ENCODE measurements at regions not wholly inside any gene's neighbourhood (a gene's known extent, or its start where the extent isn't known, plus 50 kb on each side); places are given as distances from the start of the nearest gene placed in this dataset.

DNA sequence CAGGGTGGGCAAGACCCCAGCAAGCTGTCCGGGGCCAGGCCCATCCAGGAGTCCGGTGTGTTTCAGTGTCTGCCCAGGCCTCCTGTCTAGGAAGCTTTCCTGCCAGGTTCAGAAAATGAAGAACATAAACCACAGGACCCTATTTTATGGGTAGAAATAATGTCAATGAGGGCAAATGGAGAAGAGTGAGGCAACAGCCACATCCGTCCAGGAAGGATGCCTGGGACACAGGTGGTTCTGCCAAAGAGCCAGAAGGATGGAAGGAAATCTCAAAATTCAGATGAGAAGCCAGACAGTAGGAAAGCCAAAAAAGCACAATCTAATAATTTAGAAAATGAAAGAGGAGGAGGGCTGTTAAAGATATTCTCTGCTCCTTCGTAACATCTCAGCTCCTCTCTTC, 262.3 kb downstream of the AUH start:
- no peak for DNase-seq (ENCODE audit: low read depth)

DNA sequence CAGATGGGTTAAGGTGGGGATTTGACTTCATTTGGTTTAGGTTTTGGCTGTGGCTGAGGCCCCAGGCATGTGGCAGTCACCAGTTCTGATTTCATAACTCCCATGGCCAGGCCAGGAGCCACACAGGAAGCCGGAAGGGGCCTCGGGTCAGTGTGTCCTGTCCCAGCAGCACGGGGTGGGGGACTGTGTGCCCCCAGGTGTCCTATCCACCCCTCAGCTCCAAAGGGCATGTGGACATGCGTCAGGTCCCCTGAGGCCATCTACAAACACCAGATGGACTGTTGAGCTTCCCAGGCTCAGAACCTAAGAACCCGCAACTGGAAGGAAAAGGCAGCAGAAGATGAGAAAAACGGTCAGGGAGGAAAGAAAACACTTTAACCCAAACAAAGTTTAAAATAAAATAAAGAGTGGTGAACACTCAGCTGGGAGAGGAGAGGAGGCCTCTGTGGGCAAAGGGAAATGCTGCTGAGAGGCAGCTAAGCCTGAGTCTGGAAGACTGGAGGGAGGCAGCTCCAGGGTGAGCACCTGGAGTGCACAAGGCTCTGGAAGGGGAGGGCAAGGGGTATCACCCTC, 260.8 kb downstream of the AUH start:
- no peak for DNase-seq (ENCODE audit: low read depth)

DNA sequence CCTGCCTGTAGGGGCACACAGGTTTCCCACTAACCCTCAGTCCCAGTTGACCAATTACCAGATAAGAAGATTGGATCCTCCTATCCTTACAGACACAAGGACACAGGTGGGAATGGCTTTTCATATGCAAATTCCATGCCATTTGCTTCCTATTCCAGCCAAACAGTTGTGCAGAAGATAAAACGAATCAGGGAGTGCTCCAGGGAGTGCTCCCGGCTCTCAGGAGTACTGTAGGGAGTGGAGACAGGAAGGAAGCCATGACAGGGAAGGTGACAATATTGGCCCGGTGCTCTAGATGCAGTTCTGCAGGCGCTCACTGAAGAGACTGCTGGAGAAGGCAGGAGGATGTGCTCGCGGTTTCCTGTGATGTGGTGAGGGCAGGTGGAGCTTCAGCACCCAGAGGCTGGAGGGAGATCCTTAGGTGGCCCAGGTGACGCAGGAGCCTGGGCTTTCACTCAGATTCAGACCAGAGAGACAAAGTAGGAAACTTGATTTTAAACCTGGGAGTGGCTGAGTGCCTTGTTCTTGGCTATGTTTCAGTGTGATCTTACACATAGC, 260.0 kb downstream of the AUH start:
- no peak for DNase-seq (ENCODE audit: low read depth)

DNA sequence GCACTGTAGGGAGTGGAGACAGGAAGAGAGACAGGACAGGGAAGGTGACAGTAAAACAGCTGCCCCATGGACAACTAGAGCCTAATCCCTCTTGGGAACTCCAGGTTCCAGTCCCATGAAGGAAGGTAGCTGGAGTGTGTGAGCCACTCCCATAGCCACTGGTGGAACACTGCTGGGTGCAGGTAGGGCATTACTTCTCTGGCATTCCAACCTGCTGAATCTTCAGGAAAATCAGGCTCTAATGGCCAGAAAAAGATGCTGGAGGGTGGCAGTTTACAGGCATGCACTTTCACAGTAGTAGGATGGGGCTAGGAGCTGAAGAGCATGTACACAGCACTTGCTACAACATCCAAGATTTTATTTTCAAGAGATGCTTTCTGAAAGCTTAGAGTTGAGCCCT, 259.4 kb downstream of the AUH start:
- no peak for DNase-seq (ENCODE audit: low read depth)

DNA sequence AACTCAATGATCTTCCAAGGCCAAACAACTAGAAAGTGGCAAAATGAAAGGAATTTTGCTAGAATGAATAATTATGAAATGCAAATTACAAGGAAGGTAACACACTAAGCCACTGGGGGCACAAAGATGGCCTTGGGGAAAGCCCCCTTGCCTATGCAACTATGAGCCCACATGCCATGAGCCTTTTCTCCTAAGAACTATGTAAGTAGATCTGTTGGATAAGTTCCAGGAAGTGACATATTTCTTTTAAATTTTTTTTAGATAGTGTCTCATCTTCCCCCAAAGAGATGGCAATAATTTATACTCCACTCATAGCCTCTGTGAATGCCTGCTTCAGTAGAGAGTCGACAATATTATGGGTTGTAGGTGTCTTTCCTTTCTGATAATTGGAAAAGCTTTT, 257.8 kb downstream of the AUH start:
- no peak for DNase-seq (ENCODE audit: low read depth)

DNA sequence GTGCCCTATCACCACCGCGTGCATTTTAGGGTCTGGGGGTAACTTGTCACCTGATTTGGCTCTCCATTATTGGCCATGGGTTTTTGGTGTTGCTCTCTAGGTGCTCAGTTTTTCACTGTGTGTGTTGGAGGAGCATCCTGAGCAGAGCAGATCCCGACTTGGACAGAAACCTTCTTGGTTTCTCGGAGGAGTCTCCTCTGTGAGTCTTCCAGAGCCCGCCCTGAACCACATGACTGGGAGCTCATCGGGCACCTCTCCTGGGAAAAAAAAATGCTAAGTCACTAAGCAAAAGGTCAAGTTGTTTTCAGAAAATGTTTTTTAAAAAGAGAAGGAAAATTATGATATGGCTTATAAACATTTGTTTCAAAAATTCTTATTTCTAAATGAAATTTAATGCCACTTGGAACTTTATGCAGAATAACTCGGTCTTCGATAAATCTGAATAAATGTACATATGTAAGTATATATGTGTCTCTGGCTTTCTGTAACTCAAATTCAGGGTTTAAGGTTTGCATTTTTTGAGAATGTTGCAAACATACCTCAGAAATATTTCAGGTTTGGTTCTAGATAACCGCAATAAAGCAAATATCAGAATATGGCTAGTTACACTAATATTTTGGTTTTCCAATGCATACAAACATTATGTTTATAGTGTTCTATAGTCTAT, 255.2 kb downstream of the AUH start:
- no peak for DNase-seq (ENCODE audit: low read depth)

DNA sequence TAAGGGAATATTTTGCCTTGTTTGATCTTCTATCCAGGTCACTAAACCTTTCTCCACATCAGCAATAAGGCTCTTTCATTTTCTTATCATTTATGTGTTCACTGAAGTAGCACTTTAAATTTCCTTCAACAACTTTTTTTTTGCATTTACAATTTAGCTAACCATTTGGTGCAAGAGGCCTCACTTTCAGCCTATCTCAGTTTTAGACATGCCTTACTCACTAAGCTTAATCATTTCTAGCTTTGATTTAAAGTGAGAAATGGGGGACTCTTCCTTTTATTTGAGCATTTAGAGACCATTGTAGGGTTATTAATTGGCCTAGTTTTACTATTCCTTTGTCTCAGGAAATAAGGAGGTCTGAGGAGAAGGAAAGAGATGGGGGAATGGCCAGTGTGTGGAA, 250.5 kb downstream of the AUH start:
- DNase-seq (ENCODE audit: low read depth), result no peak

DNA sequence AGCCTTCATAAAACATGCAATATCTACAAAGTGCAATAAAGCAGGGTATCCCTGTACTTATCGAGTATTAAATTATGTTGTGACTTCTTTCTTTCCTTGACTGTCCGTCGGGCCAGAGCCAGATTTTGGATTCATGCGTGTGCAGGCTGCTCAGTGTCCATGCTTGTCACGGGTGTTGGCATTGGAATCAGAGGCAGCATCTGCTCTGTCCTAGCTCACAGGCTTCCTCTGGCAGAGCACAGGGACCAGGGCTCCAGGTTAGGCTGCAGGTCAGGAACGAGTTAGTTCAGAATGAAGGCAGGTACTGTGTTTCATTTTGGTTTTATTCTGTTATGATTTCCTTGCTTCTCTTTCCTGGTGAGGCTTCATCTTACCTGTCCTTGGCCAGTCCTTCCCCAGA, 249.8 kb downstream of the AUH start:
- DNase-seq (ENCODE audit: low read depth), result no peak

DNA sequence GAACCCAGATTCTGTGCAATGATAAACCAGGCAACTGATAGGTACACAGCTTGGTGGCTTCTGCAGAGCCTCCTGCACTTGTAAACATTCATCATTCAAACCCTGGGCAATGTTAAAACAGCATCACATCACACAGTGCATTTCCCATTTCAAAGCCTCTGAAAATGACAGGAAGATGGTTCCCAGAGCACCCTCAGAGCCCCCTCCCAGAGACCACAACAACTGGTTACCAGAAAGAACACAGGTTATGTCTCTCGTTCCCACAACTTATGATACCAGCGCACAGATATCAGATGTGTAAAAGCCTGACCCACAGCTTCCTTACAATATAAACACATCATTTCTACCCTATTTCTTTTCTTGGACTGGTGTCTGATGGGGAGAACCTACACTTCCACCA, 248.7 kb downstream of the AUH start:
- no peak for DNase-seq (ENCODE audit: low read depth)

DNA sequence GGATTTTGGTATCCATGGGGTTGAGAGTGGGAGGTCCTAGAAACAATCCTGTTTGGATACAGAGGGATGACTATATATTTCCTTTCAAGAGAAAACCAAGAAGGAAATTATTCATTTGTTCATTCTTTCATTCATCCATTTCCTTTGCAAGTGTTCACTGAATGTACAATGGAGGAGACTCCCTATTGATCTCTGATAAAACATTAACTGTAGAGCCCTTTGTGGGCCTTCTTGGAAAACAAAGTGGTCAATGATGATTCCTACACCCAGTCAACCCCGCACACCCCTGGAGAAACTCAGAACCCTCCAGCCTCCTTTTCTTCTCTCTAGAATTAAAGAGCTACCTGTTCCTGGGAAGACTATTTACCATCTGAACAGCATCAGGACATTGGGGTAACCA, 247.3 kb downstream of the AUH start:
- no peak for DNase-seq (ENCODE audit: low read depth)

DNA sequence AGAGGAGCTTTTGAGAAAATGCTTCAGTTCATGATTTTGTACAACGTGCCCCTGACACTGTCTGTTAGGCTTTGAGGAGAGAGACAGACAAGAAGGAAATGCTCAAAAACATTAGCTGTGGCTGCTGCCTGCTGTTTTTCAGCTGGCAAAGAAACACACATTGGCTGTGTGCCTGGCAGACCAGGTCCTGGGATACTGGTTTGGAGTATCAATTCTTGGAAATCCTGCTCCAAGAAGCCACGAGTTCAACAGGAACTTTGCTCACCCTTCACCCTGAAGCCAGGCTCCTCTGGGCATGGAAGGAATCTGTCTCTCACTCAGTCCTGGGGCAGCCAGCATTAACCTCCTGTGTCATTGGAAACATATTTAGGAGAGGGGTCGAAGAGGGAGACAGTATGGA, 245.5 kb downstream of the AUH start:
- no peak for DNase-seq (ENCODE audit: low read depth)

DNA sequence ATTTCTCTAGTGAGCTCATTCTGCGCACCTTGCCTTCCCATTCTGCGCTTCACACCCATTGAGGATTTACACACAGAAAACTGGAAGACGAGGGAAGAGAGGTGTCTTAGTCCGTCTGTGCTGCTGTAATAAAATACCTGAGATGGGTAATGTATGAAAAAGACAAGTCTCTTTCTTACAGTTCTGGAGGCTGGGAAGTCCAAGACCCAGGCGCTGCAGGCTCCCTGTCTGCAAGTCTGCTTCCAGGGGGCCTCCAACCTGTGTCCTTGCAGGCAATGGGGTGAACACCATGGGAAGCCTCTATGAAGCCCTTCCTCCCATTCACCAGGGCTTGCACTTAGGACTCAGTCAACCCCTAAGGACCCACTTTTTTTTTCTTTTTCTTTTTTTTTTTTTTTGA, 245.0 kb downstream of the AUH start:
- no peak for DNase-seq (ENCODE audit: low read depth)

DNA sequence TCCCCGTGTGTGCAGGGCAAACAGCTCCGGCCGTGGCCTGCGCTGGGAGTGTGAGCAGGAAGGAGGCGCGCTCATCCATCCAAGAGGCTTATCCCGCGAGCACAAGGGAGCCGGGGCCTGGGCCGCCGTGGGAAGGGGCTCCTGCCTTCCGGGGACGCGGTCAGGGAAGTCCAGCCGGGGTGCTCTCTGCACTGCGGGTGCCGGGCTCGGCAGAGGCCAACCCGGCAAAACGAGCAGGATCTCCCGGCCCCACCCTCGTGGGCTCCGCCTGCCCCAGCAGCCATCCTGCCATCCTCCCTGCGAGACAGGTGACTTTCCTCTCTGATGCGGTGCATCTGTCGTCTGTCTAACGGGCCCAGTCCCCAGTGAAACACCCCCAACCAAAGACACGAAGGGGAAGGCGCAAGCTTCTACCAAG, 244.2 kb downstream of the AUH start:
- no peak for DNase-seq (ENCODE audit: low read depth)

DNA sequence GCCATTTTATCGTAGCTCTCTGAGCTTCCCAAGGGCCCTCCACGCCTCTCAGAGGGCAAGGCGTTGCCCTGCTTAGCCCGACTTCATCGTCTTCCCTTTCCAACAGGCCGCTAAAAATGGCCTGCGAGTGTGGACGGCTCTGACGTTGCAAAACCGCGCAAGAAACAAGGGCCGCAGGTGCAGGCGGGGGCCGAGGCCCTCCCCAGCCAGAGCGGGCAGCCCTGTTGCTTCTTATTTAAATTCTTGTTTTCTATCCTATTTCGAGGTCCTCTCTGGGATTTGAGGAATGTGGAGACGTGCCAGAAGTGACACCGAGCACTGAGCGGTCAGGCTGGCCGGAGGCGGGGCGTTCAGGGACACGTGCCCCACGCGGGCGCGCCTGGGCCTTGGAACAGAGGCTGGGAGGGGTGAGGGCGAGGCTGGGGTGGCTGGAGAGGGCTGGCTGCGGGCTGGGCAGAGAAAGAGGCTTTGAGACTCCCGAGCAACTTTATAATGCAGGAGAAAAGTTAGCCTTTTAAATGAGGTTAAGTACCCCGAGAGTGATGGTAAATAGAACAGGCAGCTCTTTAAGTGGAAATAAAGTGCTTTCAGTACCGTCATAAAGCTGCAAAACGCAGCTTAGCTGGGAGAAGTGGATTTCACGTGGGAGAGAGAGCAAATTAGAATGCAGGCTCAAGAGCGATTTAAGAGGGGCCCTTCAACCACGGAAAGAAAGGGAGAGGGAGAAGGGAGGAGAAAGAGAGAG, 243.6 kb downstream of the AUH start:
- no peak for DNase-seq (ENCODE audit: low read depth)

DNA sequence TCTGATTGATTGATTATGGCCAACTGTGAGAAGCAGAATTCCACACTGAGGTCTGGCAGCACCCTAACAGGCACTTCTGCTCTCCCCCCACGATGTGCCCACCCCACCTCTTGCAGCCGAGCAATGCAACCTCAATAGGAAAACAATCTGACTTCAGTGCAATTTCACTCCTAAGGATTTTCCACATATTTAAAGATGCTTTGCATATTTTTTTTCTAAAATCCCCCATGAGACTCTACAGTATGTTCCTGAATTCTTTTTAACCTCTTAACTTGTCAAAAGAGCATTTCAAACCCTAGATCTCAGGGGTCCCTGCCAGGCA, 243.1 kb downstream of the AUH start:
- DNase-seq (ENCODE audit: low read depth), result no peak

DNA sequence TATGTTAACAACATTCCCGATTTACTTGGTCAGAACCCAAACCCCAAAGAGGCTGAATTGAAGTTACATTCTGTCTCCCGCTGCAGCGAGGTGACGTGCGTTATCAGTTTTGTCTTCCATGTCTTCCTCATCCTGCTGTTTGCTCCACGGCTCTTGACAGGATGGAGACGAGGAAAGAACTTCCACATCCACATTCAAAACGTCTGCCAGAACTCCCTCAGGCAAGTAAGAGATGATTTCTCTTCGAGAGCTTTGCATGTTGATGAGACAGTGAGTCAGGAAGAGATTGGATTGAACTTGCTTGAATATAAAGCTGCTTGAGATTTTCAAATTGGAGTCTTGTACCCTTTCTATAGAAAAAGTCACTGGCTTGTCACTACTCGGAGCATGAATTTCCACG, 242.6 kb downstream of the AUH start:
- no peak for DNase-seq (ENCODE audit: low read depth)

DNA sequence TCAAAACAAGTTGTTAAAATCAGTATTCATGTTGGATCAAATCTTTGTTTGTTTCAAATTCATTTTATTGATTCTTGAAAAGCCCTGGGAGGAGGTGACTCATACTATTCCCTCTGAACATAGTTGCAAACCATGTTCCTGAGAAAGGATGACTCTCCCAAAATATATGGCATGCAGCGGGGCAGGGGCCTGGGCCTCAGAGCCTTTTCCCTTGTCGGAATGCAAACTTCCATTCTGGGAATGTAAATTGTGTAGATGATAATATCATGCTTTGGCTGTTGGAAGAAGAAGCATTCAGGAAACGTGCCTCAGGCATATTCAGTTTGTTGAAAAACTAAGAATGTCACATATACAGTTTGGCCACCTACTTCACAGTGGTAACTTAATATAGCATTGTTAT, 242.0 kb downstream of the AUH start:
- no peak for DNase-seq (ENCODE audit: low read depth)

DNA sequence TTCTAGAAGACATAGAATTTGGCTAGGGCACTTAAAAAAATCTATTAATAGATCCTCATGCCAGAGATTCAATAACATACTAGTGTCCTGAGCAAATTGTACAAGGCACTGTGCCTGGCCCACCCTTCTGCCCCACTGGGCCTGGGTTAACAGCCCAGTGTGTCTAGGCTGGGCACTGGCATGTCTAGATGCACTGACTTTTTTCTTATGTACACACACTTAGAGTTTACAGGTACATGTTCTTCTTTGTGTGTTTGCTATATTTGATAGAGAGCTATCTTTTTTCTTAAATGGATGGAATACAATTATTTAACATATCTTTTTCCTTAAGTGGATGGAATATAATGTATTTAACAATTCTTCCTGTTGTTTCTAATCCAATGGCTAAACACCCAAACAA, 241.5 kb downstream of the AUH start:
- no peak for DNase-seq (ENCODE audit: low read depth)

DNA sequence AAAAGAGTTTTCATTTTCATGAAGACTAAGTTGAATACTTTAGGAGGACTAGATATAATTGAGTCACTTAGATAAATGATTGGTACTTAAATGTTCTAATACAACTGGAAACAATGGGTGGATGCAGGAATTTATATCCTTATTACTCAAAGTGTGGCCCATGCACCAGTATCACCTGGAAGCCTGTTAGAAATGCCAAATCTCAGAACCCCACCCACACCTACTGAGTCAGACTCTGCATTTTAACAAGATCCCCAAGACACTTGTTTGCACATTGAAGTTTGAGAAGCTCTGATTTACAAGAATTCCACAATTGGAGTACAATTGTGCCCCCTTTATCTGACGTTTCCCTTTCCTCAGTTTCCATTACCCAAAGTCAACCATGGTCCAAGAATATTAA, 239.0 kb downstream of the AUH start:
- DNase-seq (ENCODE audit: low read depth), result no peak

DNA sequence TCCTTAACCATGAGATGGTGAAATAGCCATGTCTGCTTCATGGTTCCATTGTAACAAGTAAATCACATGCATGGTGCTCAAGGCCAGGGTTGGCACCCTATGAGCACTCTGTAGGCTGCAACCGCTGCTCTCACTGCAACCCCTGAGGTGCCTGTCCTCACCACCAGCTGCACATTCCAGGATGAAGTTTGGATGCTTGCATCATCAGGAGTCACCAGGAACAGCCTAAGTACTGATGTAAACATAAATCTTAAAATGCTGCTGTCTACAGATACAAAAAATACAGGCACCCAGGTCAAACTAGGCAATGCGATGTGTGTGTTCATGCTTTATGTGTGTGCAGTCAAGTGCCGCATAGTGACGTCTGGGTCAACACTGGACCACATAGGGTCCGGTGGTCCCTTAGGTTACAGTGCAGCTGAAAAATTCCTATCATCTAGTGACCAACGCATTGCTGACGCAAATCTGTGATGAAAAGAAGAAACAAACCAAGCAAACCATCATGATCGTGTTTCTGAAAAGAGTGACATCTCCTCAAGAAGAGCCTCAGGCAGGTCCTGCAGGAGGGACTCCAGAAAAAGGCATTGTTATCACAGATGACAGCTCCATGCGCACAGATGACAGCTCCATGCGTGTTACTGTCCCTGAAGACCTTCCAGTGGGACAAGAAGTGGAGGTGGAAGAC, 234.8 kb downstream of the AUH start:
- DNase-seq (ENCODE audit: low read depth), result no peak

DNA sequence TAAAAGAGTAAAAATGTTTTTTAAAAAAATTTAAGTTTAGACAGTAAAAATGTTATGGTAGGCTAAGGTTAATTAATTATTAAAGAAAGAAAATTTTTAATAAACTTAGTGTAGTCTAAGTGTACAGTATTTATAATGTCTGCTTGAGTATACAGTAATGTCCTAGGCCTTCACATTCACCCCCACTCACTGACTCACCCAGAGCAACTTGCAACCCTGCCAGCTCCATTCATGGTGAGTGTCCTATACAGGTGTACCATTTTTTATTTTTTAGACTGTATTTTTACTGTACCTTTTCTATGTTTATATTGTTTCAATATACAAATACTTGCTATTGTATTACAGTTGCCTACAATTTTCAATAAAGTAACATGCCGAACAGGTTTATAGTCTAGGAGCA, 234.1 kb downstream of the AUH start:
- no peak for DNase-seq (ENCODE audit: low read depth)

DNA sequence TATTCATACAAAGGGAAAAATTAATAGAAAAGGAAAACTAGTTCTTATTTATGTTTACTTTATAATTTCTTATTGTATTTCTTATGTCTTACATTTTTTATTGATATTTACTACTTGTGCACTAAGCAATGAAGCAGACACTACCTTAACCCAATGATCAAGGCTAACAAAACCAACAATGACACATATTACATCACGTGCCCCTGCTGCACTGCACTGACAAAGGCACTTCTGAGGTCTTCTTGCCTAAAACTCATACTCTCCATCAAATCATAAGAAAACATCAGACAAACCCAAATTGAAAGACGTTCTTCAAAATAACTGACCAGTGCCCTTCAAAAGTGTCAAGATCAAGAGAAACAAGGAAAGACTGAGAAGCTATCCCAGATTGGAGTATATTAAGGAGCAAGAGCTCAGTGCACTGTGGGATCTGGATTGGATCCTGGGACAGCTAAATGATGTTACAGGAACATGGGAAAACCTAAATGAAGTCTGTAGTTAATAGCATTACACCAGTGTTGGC, 230.9 kb downstream of the AUH start:
- no peak for DNase-seq (ENCODE audit: low read depth)

DNA sequence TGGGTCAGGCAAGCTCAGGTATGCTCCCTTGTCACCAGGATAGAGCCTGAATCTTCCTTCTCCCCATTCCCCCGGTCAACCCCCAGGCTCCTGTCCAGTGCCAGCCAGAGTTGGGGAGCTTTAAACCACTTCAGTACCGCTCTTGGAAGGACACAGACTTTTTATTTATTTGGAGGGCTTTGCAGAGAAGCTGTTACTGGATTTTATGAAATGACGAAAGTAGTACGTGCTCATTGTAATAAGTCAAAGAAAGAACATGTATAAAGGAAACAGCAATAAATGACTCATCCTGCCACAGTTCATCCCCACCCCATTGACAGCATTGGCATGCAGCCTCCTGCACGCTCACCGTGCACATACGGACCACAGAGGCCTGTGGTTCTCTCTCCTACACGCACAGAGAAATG, 230.3 kb downstream of the AUH start:
- DNase-seq (ENCODE audit: low read depth), result peak; percentile 90

Data from HS-5 (cell line).